ENCODE measurements at regions not wholly inside any gene's neighbourhood (a gene's known extent, or its start where the extent isn't known, plus 50 kb on each side); places are given as distances from the start of the nearest gene placed in this dataset.
"Not testable (repeated sequence)": the region's sequence is repeated elsewhere in the genome, so short reads cannot be mapped to it uniquely, and the experiment has no call there.

GRCh38 chr15:92705764-92706163 lies 50.2 kb upstream of the FAM174B start:
- DNase-seq (ENCODE audit: low read depth): no peak

GRCh38 chr15:92706201-92706600 lies 50.6 kb upstream of the FAM174B start:
- no peak for DNase-seq (ENCODE audit: low read depth)

GRCh38 chr15:92707880-92708551 lies 52.4 kb upstream of the FAM174B start:
- peak; percentile 17 for DNase-seq (ENCODE audit: low read depth)

- DNase-seq (ENCODE audit: low read depth): no peak
Measured at GRCh38 chr15:92708635-92709034, 53.1 kb upstream of the FAM174B start.

- DNase-seq (ENCODE audit: low read depth): no peak
Measured at GRCh38 chr15:92709110-92709790, 53.7 kb upstream of the FAM174B start.

- no peak for DNase-seq (ENCODE audit: low read depth)
Measured at GRCh38 chr15:92711457-92711831, 55.9 kb upstream of the FAM174B start.

- DNase-seq (ENCODE audit: low read depth): peak; percentile 44
Measured at GRCh38 chr15:92714077-92714476, 58.5 kb upstream of the FAM174B start.

GRCh38 chr15:92714477-92715401 lies 59.2 kb upstream of the FAM174B start:
- DNase-seq (ENCODE audit: low read depth): peak; percentile 77

GRCh38 chr15:92715758-92716157 lies 60.2 kb upstream of the FAM174B start:
- peak; percentile 33 for DNase-seq (ENCODE audit: low read depth)

- no peak for DNase-seq (ENCODE audit: low read depth)
Measured at GRCh38 chr15:92719021-92719420, 63.4 kb upstream of the FAM174B start.

GRCh38 chr15:92724144-92724543 lies 68.6 kb upstream of the FAM174B start:
- no peak for DNase-seq (ENCODE audit: low read depth)

GRCh38 chr15:92725171-92725570 lies 69.6 kb upstream of the FAM174B start:
- no peak for DNase-seq (ENCODE audit: low read depth)

GRCh38 chr15:92728266-92728665 lies 72.7 kb upstream of the FAM174B start:
- DNase-seq (ENCODE audit: low read depth): no peak

- DNase-seq (ENCODE audit: low read depth): no peak
Measured at GRCh38 chr15:92733090-92733933, 77.7 kb upstream of the FAM174B start.

- DNase-seq (ENCODE audit: low read depth): peak; percentile 4
Measured at GRCh38 chr15:92733934-92734521, 78.5 kb upstream of the FAM174B start.

GRCh38 chr15:92739246-92739645 lies 83.7 kb upstream of the FAM174B start:
- not testable (repeated sequence) for DNase-seq (ENCODE audit: low read depth)

- DNase-seq (ENCODE audit: low read depth): no peak
Measured at GRCh38 chr15:92745845-92746271, 90.3 kb upstream of the FAM174B start.

- DNase-seq (ENCODE audit: low read depth): peak; percentile 3
Measured at GRCh38 chr15:92747047-92747446, 91.5 kb upstream of the FAM174B start.

- DNase-seq (ENCODE audit: low read depth): no peak
Measured at GRCh38 chr15:92749216-92749615, 93.6 kb upstream of the FAM174B start.

- no peak for DNase-seq (ENCODE audit: low read depth)
Measured at GRCh38 chr15:92749946-92750345, 94.4 kb upstream of the FAM174B start.

- no peak for DNase-seq (ENCODE audit: low read depth)
Measured at GRCh38 chr15:92751528-92751927, 96.0 kb upstream of the FAM174B start.
